Esophagus muscularis mucosa (tissue), 3 donors: ENCODE measurements at regions not wholly inside any gene's neighbourhood (a gene's known extent, or its start where the extent isn't known, plus 50 kb on each side); places are given as distances from the start of the nearest gene placed in this dataset.

Experiments
- POLR2A ChIP-seq: fragments of 450-650 bp; IDR thresholded peaks from one replicate; pipeline ENCODE4 v1.6.1; 2017; ENCODE audit warnings: antibody characterized with exemption, moderate library complexity, mild to moderate bottlenecking, low read depth
- TF ChIP-seq, protein P1 (sequence below), 3 experiments: fragments of 200-600 bp in 2 of 3; fragments of 450-650 bp in 1 of 3; sonication (generic) in 2 of 3; IDR thresholded peaks; one replicate each; pipeline ENCODE4 v1.5.1; 2017 to 2019; ENCODE audit warnings: antibody characterized with exemption in 3 of 3, mild to moderate bottlenecking in 2 of 3, moderate library complexity in 1 of 3

DNA sequence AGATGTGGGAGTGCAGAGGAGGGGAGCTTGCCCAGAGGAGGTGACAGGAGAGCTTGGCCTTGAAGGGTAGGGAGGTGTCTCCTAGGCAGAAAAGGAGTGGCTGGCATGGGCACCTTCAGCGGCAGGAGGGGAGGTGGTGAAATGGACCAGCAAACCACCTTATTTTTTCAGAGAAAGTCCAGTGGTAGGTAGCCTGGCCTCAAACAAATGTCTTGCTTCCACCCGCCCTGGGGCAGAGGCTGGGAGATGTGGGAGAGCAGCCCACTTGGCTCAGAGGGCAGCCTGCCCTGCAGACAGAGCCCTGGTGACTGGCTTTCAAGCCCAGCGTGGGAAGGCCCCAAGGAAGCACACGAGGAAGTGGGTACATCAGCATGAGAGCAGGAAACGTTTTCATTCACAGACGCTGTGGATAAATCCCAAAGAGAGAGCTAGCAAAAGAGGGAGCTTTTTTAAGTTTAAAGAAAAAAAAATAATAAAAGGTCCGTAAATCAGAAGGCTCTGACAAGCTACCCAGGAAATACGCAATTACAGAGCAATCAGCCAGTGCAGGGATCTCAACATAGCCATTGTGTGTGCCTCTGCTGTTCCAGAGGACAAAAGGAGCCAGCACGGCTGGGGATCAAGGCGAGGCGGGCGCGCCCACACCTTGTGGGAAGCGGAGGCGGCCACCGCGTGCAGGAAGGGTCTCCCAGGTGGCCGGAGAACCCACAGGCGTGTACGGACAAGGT is 238.7 kb upstream of the PLET1 start:
- TF ChIP-seq, protein P1, sequence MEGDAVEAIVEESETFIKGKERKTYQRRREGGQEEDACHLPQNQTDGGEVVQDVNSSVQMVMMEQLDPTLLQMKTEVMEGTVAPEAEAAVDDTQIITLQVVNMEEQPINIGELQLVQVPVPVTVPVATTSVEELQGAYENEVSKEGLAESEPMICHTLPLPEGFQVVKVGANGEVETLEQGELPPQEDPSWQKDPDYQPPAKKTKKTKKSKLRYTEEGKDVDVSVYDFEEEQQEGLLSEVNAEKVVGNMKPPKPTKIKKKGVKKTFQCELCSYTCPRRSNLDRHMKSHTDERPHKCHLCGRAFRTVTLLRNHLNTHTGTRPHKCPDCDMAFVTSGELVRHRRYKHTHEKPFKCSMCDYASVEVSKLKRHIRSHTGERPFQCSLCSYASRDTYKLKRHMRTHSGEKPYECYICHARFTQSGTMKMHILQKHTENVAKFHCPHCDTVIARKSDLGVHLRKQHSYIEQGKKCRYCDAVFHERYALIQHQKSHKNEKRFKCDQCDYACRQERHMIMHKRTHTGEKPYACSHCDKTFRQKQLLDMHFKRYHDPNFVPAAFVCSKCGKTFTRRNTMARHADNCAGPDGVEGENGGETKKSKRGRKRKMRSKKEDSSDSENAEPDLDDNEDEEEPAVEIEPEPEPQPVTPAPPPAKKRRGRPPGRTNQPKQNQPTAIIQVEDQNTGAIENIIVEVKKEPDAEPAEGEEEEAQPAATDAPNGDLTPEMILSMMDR (IDR thresholded peaks at IDR 0.05) = no peak
- TF ChIP-seq POLR2A = no peak
